ENCODE measurements at regions not wholly inside any gene's neighbourhood (a gene's known extent, or its start where the extent isn't known, plus 50 kb on each side); places are given as distances from the start of the nearest gene placed in this dataset.

DNA sequence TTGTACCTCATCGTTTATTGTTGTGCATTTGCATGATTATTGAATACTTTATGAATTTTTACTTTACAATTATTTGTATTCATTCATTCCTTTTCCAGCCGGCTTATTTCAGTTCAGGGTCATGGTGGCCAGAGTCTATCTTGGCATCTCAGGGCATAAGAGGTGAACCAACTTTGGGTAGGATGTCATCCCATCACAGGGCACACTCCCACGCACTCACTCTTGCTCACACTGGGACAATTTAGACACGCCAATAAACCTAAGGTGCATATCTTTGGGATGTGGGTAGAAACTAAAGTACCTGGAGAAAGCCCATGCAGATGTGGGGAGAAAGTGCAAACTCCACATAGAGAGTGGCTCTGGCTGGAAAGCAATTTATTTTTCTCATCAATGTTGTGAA, 158.1 kb upstream of the MAST4 start:
- Histone ChIP-seq H3K27ac (ENCODE audit: low read depth, low read length) (no peak overlapping the region), H3K9me3 (ENCODE audit: control insufficient read depth, insufficient read depth, low read length) (no peaks in the 10 kb centered on the region), H3K9me2 (replicated peaks; ENCODE audit: control insufficient read depth, low read length) (no peaks in the 10 kb centered on the region), H3K79me2 (ENCODE audit: control insufficient read depth, low read length) (no peaks in the 10 kb centered on the region), H3K4me3 (ENCODE audit: low read length) (no peak overlapping the region), H3K36me3 (ENCODE audit: control insufficient read depth, low read length) (no peaks in the 10 kb centered on the region), H4K20me1 (ENCODE audit: control insufficient read depth, insufficient read depth, low read depth, low read length) (no peaks in the 10 kb centered on the region), H3F3A (ENCODE audit: control insufficient read depth, insufficient read depth) (no peaks in the 10 kb centered on the region), H3K27me3 (ENCODE audit: control insufficient read depth, low read length) (no peaks in the 10 kb centered on the region), H3K4me2 (ENCODE audit: low read length) (no peak overlapping the region), H3K4me1 (ENCODE audit: control insufficient read depth, low read length) (no peaks in the 10 kb centered on the region)
- TF ChIP-seq, protein P1, sequence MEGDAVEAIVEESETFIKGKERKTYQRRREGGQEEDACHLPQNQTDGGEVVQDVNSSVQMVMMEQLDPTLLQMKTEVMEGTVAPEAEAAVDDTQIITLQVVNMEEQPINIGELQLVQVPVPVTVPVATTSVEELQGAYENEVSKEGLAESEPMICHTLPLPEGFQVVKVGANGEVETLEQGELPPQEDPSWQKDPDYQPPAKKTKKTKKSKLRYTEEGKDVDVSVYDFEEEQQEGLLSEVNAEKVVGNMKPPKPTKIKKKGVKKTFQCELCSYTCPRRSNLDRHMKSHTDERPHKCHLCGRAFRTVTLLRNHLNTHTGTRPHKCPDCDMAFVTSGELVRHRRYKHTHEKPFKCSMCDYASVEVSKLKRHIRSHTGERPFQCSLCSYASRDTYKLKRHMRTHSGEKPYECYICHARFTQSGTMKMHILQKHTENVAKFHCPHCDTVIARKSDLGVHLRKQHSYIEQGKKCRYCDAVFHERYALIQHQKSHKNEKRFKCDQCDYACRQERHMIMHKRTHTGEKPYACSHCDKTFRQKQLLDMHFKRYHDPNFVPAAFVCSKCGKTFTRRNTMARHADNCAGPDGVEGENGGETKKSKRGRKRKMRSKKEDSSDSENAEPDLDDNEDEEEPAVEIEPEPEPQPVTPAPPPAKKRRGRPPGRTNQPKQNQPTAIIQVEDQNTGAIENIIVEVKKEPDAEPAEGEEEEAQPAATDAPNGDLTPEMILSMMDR (IDR thresholded peaks at IDR 0.05; ENCODE audit: low read depth, low read length, poor library complexity, severe bottlenecking), result no peak

DNA sequence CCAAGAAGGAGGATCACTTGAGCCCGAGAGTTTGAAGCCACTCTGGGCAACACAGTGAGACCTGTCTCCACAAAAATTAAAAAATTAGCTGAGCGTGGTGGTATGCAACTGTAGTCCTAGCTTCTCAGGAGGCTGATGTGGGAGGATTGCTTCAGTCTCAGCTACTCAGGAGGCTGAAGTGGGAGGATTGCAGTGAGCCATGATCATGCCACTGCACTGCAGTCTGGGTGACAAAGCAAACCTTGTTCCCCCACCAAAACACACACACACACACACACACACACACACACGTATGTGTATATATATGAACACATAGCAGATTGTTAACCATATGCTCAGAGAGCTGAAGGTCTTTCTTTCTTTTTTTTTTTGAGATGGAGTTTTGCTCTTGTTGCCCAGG, 157.5 kb upstream of the MAST4 start:
- Histone ChIP-seq H3K4me1 (ENCODE audit: control insufficient read depth, low read length) (no peaks in the 10 kb centered on the region), H3K9me3 (ENCODE audit: control insufficient read depth, insufficient read depth, low read length) (no peaks in the 10 kb centered on the region), H3K9me2 (replicated peaks; ENCODE audit: control insufficient read depth, low read length) (no peaks in the 10 kb centered on the region), H4K20me1 (ENCODE audit: control insufficient read depth, insufficient read depth, low read depth, low read length) (no peaks in the 10 kb centered on the region), H3K36me3 (ENCODE audit: control insufficient read depth, low read length) (no peaks in the 10 kb centered on the region), H3K27ac (ENCODE audit: low read depth, low read length) (no peak overlapping the region), H3K79me2 (ENCODE audit: control insufficient read depth, low read length) (no peaks in the 10 kb centered on the region), H3K4me2 (ENCODE audit: low read length) (no peak overlapping the region), H3F3A (ENCODE audit: control insufficient read depth, insufficient read depth) (no peaks in the 10 kb centered on the region), H3K4me3 (ENCODE audit: low read length) (no peak overlapping the region), H3K27me3 (ENCODE audit: control insufficient read depth, low read length) (no peaks in the 10 kb centered on the region)
- TF ChIP-seq, protein P1 (IDR thresholded peaks at IDR 0.05; ENCODE audit: low read depth, low read length, poor library complexity, severe bottlenecking), result no peak
- no peak for TF ChIP-seq EZH2phosphoT487 (IDR thresholded peaks at IDR 0.05; ENCODE audit: borderline replicate concordance, low read length)

GRCh38 chr5:66440202-66440680, 156.0 kb upstream of the MAST4 start:
- H3K4me1 ChIP-seq (ENCODE audit: control insufficient read depth, low read length), result no peaks in the 10 kb centered on the region
- H3K79me2 ChIP-seq (ENCODE audit: control insufficient read depth, low read length), result no peaks in the 10 kb centered on the region
- H3K4me2 ChIP-seq (ENCODE audit: low read length), result no peak overlapping the region
- no peaks in the 10 kb centered on the region for H3K9me2 ChIP-seq (replicated peaks; ENCODE audit: control insufficient read depth, low read length)
- no peak overlapping the region for H3K27ac ChIP-seq (ENCODE audit: low read depth, low read length)
- H3K9me3 ChIP-seq (ENCODE audit: control insufficient read depth, insufficient read depth, low read length), result no peaks in the 10 kb centered on the region
- H3K4me3 ChIP-seq (ENCODE audit: low read length), result no peak overlapping the region
- no peaks in the 10 kb centered on the region for H3K36me3 ChIP-seq (ENCODE audit: control insufficient read depth, low read length)
- no peaks in the 10 kb centered on the region for H3F3A ChIP-seq (ENCODE audit: control insufficient read depth, insufficient read depth)
- H4K20me1 ChIP-seq (ENCODE audit: control insufficient read depth, insufficient read depth, low read depth, low read length), result no peaks in the 10 kb centered on the region
- TF ChIP-seq, protein P1 (IDR thresholded peaks at IDR 0.05; ENCODE audit: low read depth, low read length, poor library complexity, severe bottlenecking), result no peak
- no peak for TF ChIP-seq EZH2phosphoT487 (IDR thresholded peaks at IDR 0.05; ENCODE audit: borderline replicate concordance, low read length)
- no peaks in the 10 kb centered on the region for H3K27me3 ChIP-seq (ENCODE audit: control insufficient read depth, low read length)

GRCh38 chr5:66441351-66441750, 154.8 kb upstream of the MAST4 start:
- no peaks in the 10 kb centered on the region for H3K9me3 ChIP-seq (ENCODE audit: control insufficient read depth, insufficient read depth, low read length)
- no peak overlapping the region for H3K4me2 ChIP-seq (ENCODE audit: low read length)
- no peaks in the 10 kb centered on the region for H4K20me1 ChIP-seq (ENCODE audit: control insufficient read depth, insufficient read depth, low read depth, low read length)
- H3K79me2 ChIP-seq (ENCODE audit: control insufficient read depth, low read length), result no peaks in the 10 kb centered on the region
- H3F3A ChIP-seq (ENCODE audit: control insufficient read depth, insufficient read depth), result no peaks in the 10 kb centered on the region
- no peaks in the 10 kb centered on the region for H3K36me3 ChIP-seq (ENCODE audit: control insufficient read depth, low read length)
- H3K4me3 ChIP-seq (ENCODE audit: low read length), result no peak overlapping the region
- no peaks in the 10 kb centered on the region for H3K4me1 ChIP-seq (ENCODE audit: control insufficient read depth, low read length)
- no peaks in the 10 kb centered on the region for H3K27me3 ChIP-seq (ENCODE audit: control insufficient read depth, low read length)
- H3K9me2 ChIP-seq (replicated peaks; ENCODE audit: control insufficient read depth, low read length), result no peaks in the 10 kb centered on the region
- no peak for TF ChIP-seq EZH2phosphoT487 (IDR thresholded peaks at IDR 0.05; ENCODE audit: borderline replicate concordance, low read length)
- TF ChIP-seq, protein P1 (IDR thresholded peaks at IDR 0.05; ENCODE audit: low read depth, low read length, poor library complexity, severe bottlenecking), result no peak
- H3K27ac ChIP-seq (ENCODE audit: low read depth, low read length), result no peak overlapping the region

Data from DOHH2 (cell line).